ENCODE measurements at regions not wholly inside any gene's neighbourhood (a gene's known extent, or its start where the extent isn't known, plus 50 kb on each side); places are given as distances from the start of the nearest gene placed in this dataset.

DNA sequence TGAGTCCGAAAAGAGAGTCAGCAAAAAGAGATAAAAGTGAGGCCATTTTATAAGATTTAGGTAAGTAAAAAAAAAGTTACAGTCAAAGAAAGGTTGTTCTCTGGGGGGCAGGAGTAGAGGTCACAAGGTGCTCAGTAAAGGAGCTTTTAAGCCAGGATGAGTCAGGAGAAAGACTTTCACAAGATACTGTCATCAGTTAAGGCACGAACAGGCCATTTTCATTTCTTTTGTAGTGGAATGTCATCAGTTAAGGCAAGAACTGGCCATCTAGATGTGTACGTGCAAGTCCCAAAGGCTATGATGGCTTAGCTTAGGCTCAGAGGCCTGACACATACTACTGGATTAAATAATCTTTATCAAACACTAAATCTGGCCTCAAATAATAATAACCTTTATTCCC, 1207.3 kb upstream of the FAM98A start:
- DNase-seq (ENCODE audit: low spot score), result no peak
- Histone ChIP-seq H3K36me3 (ENCODE audit: control insufficient read depth in 4 of 4, insufficient read depth in 3 of 4, low read depth in 1 of 4, low read length in 3 of 4) (no peaks in the 10 kb centered on the region), H3K4me3 (ENCODE audit: low read depth in 1 of 3, low read length in 3 of 3) (no peak overlapping the region), H3K27ac (ENCODE audit: low read depth in 1 of 2, low read length in 2 of 2) (no peak overlapping the region), H3K9ac (ENCODE audit: low read depth in 1 of 2, low read length in 2 of 2) (no peak overlapping the region), H3K9me3 (ENCODE audit: control insufficient read depth in 4 of 4, low read length in 3 of 4) (no peaks in the 10 kb centered on the region), H3K27me3 (ENCODE audit: control insufficient read depth in 4 of 4, insufficient read depth in 4 of 4, low read length in 3 of 4) (no peaks in the 10 kb centered on the region), H3K4me1 (ENCODE audit: control insufficient read depth in 4 of 4, insufficient read depth in 4 of 4, low read length in 3 of 4) (no peaks in the 10 kb centered on the region)
- 77% methylated on average over 3 of the region's 3 CpGs for WGBS
- TF ChIP-seq, protein P1, sequence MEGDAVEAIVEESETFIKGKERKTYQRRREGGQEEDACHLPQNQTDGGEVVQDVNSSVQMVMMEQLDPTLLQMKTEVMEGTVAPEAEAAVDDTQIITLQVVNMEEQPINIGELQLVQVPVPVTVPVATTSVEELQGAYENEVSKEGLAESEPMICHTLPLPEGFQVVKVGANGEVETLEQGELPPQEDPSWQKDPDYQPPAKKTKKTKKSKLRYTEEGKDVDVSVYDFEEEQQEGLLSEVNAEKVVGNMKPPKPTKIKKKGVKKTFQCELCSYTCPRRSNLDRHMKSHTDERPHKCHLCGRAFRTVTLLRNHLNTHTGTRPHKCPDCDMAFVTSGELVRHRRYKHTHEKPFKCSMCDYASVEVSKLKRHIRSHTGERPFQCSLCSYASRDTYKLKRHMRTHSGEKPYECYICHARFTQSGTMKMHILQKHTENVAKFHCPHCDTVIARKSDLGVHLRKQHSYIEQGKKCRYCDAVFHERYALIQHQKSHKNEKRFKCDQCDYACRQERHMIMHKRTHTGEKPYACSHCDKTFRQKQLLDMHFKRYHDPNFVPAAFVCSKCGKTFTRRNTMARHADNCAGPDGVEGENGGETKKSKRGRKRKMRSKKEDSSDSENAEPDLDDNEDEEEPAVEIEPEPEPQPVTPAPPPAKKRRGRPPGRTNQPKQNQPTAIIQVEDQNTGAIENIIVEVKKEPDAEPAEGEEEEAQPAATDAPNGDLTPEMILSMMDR (IDR thresholded peaks at IDR 0.05; ENCODE audit: low read depth, low read length, missing input control), result no peak
- TF ChIP-seq, protein P2, sequence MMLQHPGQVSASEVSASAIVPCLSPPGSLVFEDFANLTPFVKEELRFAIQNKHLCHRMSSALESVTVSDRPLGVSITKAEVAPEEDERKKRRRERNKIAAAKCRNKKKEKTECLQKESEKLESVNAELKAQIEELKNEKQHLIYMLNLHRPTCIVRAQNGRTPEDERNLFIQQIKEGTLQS (IDR thresholded peaks at IDR 0.05), result no peak
- TF ChIP-seq EGR1 (IDR thresholded peaks at IDR 0.05; ENCODE audit: low read depth in 2 of 2) (no peak), FOXA1 (IDR thresholded peaks at IDR 0.05) (no peak), NR2F2 (IDR thresholded peaks at IDR 0.05) (no peak), RAD21 (IDR thresholded peaks at IDR 0.05) (no peak), GABPA (IDR thresholded peaks at IDR 0.05 in 1 of 2, conservative IDR thresholded peaks at IDR 0.05 in 1 of 2) (no peak), HNF4A (conservative IDR thresholded peaks at IDR 0.05) (no peak), JUND (IDR thresholded peaks at IDR 0.05) (no peak)
- TF ChIP-seq, protein P3, sequence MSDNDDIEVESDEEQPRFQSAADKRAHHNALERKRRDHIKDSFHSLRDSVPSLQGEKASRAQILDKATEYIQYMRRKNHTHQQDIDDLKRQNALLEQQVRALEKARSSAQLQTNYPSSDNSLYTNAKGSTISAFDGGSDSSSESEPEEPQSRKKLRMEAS (IDR thresholded peaks at IDR 0.05), result no peak
- TF ChIP-seq, protein P4, sequence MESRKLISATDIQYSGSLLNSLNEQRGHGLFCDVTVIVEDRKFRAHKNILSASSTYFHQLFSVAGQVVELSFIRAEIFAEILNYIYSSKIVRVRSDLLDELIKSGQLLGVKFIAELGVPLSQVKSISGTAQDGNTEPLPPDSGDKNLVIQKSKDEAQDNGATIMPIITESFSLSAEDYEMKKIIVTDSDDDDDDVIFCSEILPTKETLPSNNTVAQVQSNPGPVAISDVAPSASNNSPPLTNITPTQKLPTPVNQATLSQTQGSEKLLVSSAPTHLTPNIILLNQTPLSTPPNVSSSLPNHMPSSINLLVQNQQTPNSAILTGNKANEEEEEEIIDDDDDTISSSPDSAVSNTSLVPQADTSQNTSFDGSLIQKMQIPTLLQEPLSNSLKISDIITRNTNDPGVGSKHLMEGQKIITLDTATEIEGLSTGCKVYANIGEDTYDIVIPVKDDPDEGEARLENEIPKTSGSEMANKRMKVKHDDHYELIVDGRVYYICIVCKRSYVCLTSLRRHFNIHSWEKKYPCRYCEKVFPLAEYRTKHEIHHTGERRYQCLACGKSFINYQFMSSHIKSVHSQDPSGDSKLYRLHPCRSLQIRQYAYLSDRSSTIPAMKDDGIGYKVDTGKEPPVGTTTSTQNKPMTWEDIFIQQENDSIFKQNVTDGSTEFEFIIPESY (IDR thresholded peaks at IDR 0.05), result no peak

DNA sequence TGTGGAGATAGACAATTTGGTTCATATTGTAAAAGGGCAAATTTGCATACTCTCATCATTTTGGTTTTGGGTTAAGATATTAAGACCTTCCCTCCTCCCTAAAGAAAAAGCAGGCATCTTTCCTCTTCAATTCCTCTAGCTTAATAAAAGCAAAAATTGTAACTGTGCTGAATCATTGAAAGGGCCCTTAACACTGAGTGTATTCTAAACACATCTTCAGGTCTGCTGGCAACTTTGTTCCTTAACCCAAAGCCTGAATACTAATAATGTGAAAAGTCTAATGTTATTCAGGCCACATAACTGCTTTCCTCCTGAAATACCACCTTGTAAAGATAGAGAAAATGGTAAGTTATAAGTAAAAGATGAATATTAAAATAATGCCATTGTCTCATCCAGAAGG, 1200.5 kb upstream of the FAM98A start:
- no peak overlapping the region for H3K4me3 ChIP-seq (ENCODE audit: low read depth in 1 of 3, low read length in 3 of 3)
- TF ChIP-seq HNF4G (IDR thresholded peaks at IDR 0.05), result no peak
- TF ChIP-seq TAF1 (conservative IDR thresholded peaks at IDR 0.05), result no peak
- TF ChIP-seq FOXA2 (IDR thresholded peaks at IDR 0.05), result no peak
- TF ChIP-seq NR2F2 (IDR thresholded peaks at IDR 0.05), result no peak
- TF ChIP-seq RXRA (IDR thresholded peaks at IDR 0.05), result no peak
- TF ChIP-seq, protein P4 (IDR thresholded peaks at IDR 0.05), result no peak
- TF ChIP-seq SP1 (IDR thresholded peaks at IDR 0.05), result no peak
- TF ChIP-seq YY1 (IDR thresholded peaks at IDR 0.05), result no peak
- TF ChIP-seq FOXA1 (IDR thresholded peaks at IDR 0.05), result no peak
- TF ChIP-seq EGR1 (IDR thresholded peaks at IDR 0.05; ENCODE audit: low read depth in 2 of 2), result no peak
- no peak for TF ChIP-seq JUND (IDR thresholded peaks at IDR 0.05)
- TF ChIP-seq, protein P5, sequence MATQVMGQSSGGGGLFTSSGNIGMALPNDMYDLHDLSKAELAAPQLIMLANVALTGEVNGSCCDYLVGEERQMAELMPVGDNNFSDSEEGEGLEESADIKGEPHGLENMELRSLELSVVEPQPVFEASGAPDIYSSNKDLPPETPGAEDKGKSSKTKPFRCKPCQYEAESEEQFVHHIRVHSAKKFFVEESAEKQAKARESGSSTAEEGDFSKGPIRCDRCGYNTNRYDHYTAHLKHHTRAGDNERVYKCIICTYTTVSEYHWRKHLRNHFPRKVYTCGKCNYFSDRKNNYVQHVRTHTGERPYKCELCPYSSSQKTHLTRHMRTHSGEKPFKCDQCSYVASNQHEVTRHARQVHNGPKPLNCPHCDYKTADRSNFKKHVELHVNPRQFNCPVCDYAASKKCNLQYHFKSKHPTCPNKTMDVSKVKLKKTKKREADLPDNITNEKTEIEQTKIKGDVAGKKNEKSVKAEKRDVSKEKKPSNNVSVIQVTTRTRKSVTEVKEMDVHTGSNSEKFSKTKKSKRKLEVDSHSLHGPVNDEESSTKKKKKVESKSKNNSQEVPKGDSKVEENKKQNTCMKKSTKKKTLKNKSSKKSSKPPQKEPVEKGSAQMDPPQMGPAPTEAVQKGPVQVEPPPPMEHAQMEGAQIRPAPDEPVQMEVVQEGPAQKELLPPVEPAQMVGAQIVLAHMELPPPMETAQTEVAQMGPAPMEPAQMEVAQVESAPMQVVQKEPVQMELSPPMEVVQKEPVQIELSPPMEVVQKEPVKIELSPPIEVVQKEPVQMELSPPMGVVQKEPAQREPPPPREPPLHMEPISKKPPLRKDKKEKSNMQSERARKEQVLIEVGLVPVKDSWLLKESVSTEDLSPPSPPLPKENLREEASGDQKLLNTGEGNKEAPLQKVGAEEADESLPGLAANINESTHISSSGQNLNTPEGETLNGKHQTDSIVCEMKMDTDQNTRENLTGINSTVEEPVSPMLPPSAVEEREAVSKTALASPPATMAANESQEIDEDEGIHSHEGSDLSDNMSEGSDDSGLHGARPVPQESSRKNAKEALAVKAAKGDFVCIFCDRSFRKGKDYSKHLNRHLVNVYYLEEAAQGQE (IDR thresholded peaks at IDR 0.05), result no peak
- TF ChIP-seq, protein P3 (IDR thresholded peaks at IDR 0.05), result no peak
- TF ChIP-seq, protein P1 (IDR thresholded peaks at IDR 0.05; ENCODE audit: low read depth, low read length, missing input control), result no peak
- TF ChIP-seq, protein P2 (IDR thresholded peaks at IDR 0.05), result no peak
- TF ChIP-seq RAD21 (IDR thresholded peaks at IDR 0.05), result no peak
- H3K4me1 ChIP-seq (ENCODE audit: control insufficient read depth in 4 of 4, insufficient read depth in 4 of 4, low read length in 3 of 4), result no peaks in the 10 kb centered on the region
- no peak overlapping the region for H3K27ac ChIP-seq (ENCODE audit: low read depth in 1 of 2, low read length in 2 of 2)
- no peaks in the 10 kb centered on the region for H3K9me3 ChIP-seq (ENCODE audit: control insufficient read depth in 4 of 4, low read length in 3 of 4)
- no peak for DNase-seq (ENCODE audit: low spot score)
- no peak overlapping the region for H3K9ac ChIP-seq (ENCODE audit: low read depth in 1 of 2, low read length in 2 of 2)
- no peaks in the 10 kb centered on the region for H3K36me3 ChIP-seq (ENCODE audit: control insufficient read depth in 4 of 4, insufficient read depth in 3 of 4, low read depth in 1 of 4, low read length in 3 of 4)
- no peaks in the 10 kb centered on the region for H3K27me3 ChIP-seq (ENCODE audit: control insufficient read depth in 4 of 4, insufficient read depth in 4 of 4, low read length in 3 of 4)
